AG04450 (cell line): ENCODE measurements at regions not wholly inside any gene's neighbourhood (a gene's known extent, or its start where the extent isn't known, plus 50 kb on each side); places are given as distances from the start of the nearest gene placed in this dataset.

Source experiments
- CTCF ChIA-PET: fragments of 300-600, 350-600 bp; formaldehyde crosslinking; extraction: SDS; loops from one replicate; lab custom pipeline; 2022; ENCODE audit warnings: antibody characterized with exemption, inconsistent platforms; lab: Charles Lee
- POLR2A ChIA-PET: fragments of 350-600 bp; formaldehyde crosslinking; extraction: SDS; loops from one replicate; lab custom pipeline; 2021; ENCODE audit warnings: antibody characterized with exemption, inconsistent platforms; lab: Yijun Ruan, JAX
- DNase-seq: peaks from one replicate; pipeline ENCODE4 v3.0.0-alpha.2; 2011; ENCODE audit warnings: low read depth, low spot score
- H3K27ac ChIP-seq: one replicate; pipeline ENCODE4 v1.5.1; 2012; ENCODE audit warnings: low read depth, low read length, control low read depth
- H3K27me3 ChIP-seq: one replicate; pipeline ENCODE4 v1.6.0; 2012; ENCODE audit warnings: low read length; ENCODE audit not compliant: control insufficient read depth, insufficient read depth
- H3K4me3 ChIP-seq: 2 replicates; pipeline ENCODE4 v1.5.1; 2011; ENCODE audit warnings: mild to moderate bottlenecking, low read depth, low read length, control low read depth
- H3K9me3 ChIP-seq: 2 replicates; pipeline ENCODE4 v1.5.1; 2012; ENCODE audit warnings: low read length; ENCODE audit not compliant: control insufficient read depth, insufficient read depth
- TF ChIP-seq, protein P1 (sequence below): IDR thresholded peaks from 2 replicates; pipeline ENCODE4 v1.5.1; 2011; ENCODE audit warnings: low read depth, low read length, control low read depth, inconsistent platforms

DNA sequence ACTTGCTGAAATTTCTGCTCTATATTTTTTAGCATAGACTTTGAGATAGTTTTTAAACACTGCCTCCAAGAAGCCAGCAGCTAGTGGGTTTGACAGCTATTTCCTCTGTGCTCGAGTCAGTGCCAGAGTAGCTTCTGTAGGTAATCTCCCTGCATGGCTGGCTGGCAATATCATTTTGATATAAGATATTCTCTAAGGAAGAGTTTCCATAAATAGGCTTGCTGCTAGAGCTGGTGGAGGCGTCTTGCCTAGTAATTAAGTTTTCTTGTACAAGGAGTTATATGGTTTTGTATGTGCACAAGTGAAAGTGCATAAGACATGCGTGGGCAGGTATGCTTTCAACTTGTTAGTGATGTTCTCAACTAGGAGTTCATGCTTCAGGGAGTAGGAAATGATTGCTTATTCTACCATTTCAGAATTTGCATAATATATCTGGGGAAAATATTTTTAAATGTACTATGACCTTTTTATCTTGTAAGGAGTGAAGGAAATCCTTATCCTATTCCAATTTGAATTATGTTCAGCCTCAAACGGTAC lies 74.1 kb upstream of the CCL21 start:
- H3K9me3 ChIP-seq = no peaks in the 10 kb centered on the region
- H3K4me3 ChIP-seq = no peak overlapping the region
- DNase-seq = no peak
- ChIA-PET CTCF (no interaction called here), POLR2A (no interaction called here)
- no peak overlapping the region for H3K27ac ChIP-seq
- TF ChIP-seq, protein P1, sequence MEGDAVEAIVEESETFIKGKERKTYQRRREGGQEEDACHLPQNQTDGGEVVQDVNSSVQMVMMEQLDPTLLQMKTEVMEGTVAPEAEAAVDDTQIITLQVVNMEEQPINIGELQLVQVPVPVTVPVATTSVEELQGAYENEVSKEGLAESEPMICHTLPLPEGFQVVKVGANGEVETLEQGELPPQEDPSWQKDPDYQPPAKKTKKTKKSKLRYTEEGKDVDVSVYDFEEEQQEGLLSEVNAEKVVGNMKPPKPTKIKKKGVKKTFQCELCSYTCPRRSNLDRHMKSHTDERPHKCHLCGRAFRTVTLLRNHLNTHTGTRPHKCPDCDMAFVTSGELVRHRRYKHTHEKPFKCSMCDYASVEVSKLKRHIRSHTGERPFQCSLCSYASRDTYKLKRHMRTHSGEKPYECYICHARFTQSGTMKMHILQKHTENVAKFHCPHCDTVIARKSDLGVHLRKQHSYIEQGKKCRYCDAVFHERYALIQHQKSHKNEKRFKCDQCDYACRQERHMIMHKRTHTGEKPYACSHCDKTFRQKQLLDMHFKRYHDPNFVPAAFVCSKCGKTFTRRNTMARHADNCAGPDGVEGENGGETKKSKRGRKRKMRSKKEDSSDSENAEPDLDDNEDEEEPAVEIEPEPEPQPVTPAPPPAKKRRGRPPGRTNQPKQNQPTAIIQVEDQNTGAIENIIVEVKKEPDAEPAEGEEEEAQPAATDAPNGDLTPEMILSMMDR = no peak
- H3K27me3 ChIP-seq = no peaks in the 10 kb centered on the region

DNA sequence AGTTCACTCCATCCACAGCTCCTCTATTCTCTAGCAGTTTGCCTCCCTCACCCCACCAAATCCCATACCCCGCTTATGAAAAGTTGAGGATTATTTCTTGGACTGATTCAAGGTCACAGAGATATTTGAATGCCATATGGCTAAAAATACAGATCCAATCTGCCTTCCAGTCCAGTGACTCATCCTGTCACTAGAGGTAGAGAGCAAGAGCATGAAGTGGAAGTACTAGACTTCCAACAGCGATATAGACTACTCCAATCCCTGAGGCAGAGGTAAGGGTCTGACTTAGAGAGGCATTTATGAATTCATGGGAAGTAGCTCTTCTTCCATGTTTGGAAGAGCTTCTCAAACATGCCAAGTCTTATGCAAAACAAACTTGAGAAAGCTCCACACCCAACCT lies 72.4 kb upstream of the CCL21 start:
- DNase-seq = no peak
- Histone ChIP-seq H3K27me3 (peaks cover 3% of the 10 kb centered on the region), H3K9me3 (no peaks in the 10 kb centered on the region), H3K27ac (no peak overlapping the region), H3K4me3 (no peak overlapping the region)
- CTCF ChIA-PET = no interaction called here
- POLR2A ChIA-PET = no interaction called here
- TF ChIP-seq, protein P1 = no peak

DNA sequence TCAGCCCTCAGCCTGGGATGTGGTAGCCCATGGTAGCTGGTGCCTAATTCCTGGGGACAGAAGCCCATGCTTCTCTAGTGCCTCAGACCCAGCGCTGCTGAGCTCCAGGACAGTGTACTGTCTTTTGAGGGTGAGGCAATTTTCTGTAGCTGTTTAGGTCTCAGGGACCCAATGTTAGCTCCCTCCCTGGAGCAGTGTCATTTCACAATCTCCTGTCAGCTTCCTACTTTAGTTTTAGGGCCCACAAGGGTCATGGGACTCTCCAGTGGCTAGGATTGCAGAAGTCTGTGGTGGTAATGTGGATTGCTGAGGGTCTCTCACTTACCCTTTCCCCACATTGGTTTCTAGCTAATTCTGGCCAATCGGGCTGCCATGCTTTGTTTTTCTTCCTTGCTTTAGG lies 67.7 kb upstream of the CCL21 start:
- Histone ChIP-seq H3K27ac (no peak overlapping the region), H3K4me3 (no peak overlapping the region)
- CTCF ChIA-PET = no interaction called here

DNA sequence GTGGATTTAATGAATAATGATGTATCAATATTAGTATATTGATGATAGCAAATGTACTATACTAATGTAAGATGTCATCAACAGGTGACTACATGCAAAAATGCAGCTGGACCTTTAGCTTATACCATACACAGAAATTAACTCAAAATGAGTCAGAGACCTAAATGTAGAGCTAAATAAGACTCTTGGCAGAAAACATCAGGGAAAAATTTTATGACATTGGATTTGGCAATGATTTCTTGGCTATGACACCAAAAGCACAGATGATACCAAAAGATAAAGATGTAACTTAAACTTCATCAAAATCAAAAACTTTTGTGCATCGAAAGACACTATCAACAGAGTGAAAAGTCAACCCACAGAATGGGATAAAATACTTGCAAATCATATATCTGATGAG lies 64.0 kb upstream of the CCL21 start:
- no peak for DNase-seq
- CTCF ChIA-PET = interaction anchor here (1.0 kb wide), 1 partner anchor 14 kb away, joined by 3 read pairs; no protein-coding TSS in a partner anchor
- POLR2A ChIA-PET = no interaction called here
- H3K27ac ChIP-seq = no peak overlapping the region
- H3K4me3 ChIP-seq = no peak overlapping the region
- no peaks in the 10 kb centered on the region for H3K9me3 ChIP-seq
- TF ChIP-seq, protein P1 = no peak
- peaks cover 3% of the 10 kb centered on the region for H3K27me3 ChIP-seq

More for the DNA sequence above, 67.7 kb upstream of the CCL21 start:
- H3K27me3 ChIP-seq = peaks cover 3% of the 10 kb centered on the region
- POLR2A ChIA-PET = no interaction called here
- TF ChIP-seq, protein P1 = no peak
- no peaks in the 10 kb centered on the region for H3K9me3 ChIP-seq
- no peak for DNase-seq

DNA sequence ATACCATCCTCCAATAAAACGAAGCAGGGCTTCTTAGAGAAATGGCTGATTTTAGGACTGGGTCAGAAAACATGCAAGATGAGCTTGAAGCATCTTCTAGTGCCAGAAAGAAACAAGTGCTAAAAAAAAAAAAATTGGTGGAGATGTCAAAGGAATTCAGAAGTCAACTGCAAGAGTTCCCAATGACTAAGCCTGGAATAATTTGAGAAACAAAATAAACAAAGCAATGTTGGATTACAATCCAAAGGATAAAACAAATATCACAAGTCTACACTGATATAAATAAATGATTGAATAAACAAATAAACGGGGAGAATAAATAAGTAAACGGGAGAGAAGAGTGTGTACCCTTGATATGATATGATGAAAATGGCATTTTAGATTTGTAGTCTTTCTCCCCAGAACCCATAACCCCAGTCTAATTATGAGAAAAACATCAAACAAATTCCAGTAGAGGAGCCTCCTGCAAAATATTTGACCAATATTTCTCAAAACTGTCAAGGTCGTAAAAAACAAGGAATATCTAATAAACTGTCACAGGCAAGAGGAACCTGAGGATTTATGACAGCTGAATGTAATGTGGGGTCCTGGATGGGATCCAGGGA lies 63.5 kb upstream of the CCL21 start:
- Histone ChIP-seq H3K27me3 (peaks cover 3% of the 10 kb centered on the region), H3K4me3 (no peak overlapping the region), H3K27ac (no peak overlapping the region), H3K9me3 (no peaks in the 10 kb centered on the region)
- TF ChIP-seq, protein P1 = no peak
- CTCF ChIA-PET = interaction anchor here (1.0 to 1.9 kb wide), 2 partner anchors 13 kb away, joined by 3 to 5 read pairs; no protein-coding TSS in a partner anchor
- no peak for DNase-seq
- POLR2A ChIA-PET = no interaction called here
